Embryonic facial prominence (tissue), 1 donor: ENCODE measurements at regions not wholly inside any gene's neighbourhood (a gene's known extent, or its start where the extent isn't known, plus 50 kb on each side); places are given as distances from the start of the nearest gene placed in this dataset.
"Not testable (repeated sequence)": the region's sequence is repeated elsewhere in the genome, so short reads cannot be mapped to it uniquely, and the experiment has no call there.

ENCODE experiments used
- DNase-seq: peaks from one replicate; pipeline ENCODE4 v3.0.0-alpha.2; 2016; ENCODE audit errors: extremely low spot score

DNA sequence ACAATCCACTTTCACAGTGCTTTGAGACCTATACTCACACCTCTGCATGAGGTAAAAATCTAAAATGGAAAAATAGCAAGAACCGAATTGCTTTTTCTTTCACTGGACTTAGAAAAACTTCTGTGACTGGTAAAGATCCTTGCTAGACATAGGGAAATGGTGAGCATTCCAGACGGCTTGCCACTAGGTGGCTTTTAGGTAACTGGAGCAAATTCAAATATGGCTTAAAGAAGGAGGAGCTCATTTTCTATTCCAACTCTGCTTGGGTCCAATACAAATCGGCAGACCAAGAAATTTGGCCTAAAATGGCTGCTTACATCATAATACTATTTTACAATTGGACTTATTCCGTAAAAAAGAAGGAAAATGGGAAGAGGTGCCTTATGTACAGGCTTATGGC lies 977.9 kb downstream of the ADGRL2 start:
- DNase-seq, result no peak

DNA sequence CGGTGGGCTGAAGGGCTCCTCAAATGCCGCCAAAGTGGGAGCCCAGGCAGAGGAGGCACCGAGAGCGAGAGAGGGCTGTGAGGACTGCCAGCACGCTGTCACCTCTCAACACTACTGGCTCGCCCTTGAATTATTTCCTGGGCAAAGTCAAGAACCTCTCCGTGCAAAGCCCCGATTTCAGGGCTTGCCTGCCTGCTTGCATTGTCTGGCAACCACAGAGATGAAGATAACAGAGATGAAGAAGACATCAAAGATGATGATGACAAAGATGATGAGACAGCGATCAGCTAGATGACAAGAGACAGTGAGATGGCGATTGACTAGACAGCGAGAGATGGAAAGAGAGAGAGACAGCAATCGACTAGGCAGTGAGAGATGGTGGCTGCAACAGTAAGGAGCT lies 976.5 kb downstream of the ADGRL2 start:
- no peak for DNase-seq

DNA sequence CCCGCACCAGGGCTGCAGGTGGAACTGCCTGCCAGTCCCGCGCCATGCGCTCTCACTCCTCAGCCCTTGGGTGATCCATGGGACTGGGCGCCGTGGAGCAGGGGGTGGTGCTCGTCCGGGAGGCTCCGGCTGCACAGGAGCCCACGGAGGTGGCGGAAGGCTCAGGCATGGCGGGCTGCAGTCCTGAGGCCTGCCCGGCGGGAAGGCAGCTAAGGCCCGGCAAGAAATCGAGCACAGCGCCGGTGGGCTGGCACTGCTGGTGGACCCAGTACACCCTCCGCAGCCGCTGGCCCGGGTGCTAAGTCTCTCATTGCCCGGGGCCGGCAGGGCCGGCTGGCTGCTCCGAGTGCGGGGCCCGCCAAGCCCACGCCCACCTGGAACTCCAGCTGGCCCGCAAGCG lies 976.0 kb downstream of the ADGRL2 start:
- not testable (repeated sequence) for DNase-seq

DNA sequence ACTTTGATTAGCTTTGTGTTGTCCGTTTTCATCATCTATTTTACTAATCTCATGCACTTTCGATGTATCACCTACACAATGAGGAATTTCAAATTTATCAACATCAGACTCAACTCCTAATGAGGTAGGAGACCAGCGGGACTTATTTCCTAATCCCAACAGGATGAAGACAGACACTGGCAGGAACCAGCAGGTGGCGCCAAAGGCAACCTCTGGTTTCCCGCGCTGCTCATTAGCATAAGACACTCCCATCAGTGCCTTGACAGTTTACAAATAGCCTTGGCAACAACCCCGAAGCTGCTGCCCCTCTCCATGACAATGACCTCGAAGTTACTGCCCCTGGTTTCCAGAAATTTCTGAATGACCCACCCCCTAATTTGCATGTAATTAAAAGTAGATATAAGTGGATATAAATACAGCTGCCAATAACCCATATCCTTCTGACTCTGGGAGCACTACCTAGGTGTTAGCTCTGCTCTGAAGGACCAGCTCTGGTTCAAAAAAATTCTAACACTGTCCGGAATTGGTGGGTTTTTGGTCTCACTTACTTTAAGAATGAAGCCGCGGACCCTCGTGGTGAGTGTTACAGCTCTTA lies 974.8 kb downstream of the ADGRL2 start:
- DNase-seq, result no peak

DNA sequence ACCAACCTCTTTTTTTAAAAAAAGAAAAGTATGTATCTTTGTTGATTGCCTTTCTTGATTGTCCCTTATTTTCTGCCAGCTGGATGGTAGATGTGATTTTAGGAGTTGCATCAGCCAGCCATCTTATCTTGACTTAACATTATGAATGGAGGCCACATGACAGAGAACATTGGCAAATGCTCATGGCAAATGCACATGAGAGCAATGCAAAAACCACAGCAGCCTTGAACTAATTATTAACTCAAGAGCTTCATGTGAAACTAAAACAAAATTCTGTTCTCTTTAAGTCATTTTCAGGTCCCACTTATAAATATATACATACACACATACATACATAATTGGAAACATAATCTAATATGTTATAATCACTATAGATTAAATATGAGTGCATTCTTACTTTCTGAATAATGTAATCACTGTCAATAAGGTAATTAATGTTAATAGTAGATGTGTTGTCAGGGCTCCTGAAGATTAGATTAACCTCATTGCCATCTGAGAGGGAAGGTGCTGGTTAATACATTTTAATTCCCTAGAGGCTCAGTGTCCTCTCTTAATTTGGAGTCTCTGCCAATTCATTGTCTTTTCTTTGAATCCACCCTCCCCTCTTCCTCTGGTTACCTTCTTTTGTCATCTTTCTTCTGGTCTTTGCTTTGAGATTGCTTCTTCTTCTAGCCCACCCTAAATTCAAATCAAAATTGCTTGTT lies 962.2 kb downstream of the ADGRL2 start:
- DNase-seq, result no peak

DNA sequence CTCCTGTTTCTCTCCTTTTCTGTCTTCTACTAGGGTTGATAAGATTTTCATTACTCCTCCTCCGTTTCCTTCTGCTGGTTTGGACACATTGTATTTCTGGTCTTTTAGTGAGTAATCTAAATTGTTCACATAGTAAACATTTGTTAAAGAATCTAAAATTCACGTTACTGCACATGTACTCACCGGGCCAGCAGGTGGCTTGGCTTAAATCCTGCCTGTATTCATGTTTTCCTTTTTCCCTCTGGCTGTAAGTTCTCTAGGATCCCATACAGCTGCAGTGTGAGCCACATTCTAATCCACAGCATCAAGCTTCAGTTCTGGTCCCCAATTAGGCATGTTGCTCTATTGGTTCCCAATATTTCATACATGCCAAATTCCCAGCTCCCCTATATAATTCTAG lies 958.3 kb downstream of the ADGRL2 start:
- no peak for DNase-seq

DNA sequence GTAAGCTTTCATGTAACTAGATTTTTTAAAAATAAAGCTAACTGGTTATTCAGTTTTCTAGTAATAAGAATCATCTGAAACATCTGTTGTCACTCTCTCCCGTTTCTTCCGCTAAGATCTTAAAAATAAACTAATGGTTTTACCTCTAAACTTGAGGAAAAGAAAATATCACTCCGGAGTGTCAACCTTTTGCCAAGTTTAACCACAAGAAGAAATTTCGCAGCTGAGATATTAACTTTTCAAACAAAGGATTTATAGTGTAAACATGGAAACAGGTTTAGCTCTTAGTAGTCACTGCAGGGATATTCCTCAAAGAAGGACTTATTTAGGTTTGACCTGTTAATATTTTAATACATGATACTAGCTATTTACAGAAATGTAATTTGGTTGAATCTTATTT lies 954.9 kb downstream of the ADGRL2 start:
- no peak for DNase-seq

DNA sequence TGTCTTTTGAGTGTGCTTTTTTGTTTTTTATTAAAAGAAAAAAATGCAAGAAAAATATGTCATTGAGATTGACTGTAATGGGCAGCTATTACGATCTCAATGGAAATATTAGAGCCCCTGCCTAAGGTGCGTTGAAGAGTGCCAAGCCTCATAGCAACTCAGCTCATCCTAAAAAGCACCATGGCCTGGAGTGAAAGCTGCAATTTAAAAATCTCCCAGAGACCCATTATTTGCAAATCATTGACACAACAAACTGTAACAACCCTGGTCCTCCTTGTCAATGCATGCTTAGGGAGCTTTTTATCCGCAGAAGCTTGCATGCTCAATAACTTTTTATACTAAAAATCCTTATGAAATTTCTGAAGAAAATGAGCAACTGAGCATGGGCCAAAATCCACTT lies 954.5 kb downstream of the ADGRL2 start:
- no peak for DNase-seq

DNA sequence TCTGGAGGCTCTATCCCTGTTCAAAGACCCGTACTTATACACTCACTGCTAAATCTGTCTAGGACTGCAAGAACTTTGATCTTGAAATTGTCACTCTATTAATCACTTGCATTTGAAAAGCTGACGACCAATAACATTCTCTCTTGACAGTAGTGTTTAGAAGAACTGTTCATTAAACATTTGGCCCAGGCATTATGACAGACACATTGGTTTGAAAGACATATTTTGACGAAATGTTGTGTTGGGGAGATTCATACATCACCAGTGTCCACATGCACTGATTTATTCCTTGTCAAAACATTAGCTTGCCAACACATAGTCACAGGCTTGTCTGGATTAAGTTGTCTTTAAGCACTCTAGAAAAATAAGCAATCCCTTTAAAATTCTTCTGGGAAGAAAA lies 951.3 kb downstream of the ADGRL2 start:
- DNase-seq, result no peak

DNA sequence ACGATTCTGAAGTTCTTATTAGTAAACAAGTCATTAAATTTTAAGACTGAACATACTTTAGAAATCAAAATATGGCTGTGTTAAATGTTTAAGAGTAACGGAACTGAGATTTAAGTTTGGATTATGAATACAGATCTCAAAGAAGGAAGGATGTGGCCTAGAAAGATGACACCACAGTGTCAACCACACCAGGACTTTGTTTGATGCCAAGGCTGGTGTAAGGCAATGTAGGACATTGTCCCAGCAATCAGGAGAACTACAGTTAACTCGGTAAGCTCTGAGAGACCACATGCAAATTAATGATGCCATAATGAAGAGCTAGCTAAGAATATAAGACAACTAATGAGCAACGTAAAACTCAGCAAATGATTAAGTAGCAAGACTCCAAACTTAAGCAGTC lies 932.9 kb downstream of the ADGRL2 start:
- DNase-seq, result no peak

DNA sequence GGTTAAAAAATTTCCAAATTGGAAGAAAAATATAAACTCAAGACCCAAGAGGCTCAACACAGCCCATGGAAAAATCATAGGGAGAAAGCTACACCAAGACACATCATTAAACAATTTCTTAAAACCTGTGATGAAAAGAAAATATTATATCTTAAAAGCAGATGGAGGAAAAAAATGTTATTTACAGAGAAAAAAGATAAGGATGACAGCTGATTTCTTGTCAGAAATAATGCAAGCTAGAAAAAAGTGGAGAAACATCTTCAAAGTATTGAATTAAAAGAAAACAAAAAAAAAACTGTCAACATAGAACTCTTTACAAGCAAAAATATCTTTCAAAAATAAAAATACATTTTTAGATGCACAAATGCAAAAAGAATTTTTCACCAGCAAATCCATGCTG lies 930.5 kb downstream of the ADGRL2 start:
- DNase-seq, result no peak

DNA sequence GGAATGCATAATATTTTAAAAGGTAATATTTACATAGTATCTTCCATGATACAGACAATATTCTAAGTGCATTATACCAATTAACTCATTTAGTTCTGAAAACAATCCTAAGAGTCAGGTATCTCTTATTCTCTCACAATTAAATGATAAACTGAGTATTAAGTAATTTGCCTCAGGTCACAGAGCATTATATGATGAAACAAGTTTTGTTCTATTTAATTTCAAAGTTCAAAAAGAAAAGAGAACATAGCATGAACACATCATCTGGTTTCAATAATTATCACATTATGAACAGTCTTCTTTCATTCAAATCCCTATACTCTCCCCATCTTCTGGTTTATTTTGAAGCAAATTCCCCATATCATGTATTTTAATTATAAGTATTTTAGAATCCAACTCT lies 927.5 kb downstream of the ADGRL2 start:
- no peak for DNase-seq

DNA sequence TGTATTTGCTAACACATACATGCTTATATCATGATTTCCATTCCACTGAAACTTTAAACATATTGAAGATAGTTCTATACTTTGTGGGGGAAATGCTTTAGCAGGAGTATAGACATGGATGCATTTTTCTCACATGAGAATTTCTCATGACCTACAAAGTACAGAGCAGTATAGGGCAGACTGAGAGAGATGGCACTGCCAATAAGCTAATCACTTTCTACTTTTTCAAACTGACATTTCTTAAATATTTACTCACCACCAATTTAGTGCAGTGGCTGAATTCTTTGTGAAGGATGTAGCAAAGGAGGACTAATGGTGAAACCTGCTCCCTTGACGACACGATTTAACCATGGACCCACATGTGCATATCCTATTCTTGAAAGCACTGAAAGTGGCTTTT lies 923.5 kb downstream of the ADGRL2 start:
- no peak for DNase-seq

DNA sequence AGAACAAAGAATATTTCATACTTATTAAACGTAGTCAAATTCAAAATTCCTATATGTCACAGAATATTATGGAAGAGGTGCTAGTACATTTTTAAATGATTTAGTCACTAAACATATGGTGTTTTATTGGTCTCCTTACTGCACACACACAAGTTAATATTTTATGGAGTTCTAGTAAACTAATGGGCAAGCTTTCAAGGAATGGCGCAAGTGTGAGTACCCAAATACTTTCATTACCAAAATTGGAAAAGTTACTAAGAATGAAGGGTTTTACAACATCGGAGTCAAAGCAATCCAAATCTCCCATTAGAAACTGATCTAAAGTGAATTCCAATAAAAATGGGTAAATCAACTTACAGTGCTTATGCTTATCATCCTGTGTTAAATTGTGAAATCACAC lies 921.9 kb downstream of the ADGRL2 start:
- no peak for DNase-seq

DNA sequence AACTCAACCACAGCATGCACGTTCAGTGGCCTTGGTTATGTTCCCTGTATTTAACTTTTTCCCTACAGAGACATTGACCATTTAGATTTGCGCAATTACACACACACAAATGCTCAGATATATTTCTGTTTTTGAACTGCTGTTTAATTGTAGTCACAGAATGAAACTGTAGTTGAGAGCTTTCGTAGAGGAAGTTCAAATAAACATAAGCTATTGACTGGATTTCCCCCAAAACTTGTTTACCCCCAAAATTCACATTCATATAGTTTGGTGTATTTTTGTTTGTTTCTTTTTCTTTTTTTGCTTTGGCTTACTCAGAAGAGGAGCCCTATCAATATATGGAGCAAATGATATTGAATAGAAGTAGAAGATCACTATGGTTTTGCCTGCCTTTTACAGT lies 921.0 kb downstream of the ADGRL2 start:
- DNase-seq, result no peak

DNA sequence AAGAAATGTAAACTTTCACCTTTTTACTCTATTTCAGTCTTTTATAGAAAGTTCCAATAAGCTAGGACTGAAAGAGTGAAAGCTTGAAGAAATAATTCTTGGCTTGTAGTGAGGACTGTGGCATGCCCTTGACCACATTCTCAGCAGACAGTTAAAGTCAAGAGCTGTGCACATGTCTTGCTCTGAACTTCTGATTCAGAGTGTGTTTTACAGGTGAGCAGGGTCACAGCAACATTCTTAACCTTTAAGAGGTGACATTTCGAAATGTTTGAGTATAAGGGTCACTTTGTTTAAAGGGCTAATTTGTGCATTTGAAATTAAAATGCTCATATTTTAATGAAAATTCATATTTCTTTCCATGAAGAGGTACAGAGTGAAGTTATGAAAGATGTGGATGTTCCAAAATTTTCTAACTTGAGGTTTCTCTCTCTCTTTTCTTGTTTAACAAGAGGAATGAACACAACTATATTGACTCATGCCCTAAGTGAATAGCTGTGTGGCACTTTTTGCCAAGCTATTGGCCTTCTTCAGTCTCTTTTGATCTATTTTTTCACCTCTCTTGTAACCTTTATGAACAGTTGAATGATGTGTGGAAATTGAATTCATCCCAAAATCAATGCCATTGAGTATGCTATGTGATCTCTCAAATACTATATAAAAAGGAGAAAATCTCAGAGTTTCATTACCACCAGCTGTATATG lies 918.1 kb downstream of the ADGRL2 start:
- no peak for DNase-seq

DNA sequence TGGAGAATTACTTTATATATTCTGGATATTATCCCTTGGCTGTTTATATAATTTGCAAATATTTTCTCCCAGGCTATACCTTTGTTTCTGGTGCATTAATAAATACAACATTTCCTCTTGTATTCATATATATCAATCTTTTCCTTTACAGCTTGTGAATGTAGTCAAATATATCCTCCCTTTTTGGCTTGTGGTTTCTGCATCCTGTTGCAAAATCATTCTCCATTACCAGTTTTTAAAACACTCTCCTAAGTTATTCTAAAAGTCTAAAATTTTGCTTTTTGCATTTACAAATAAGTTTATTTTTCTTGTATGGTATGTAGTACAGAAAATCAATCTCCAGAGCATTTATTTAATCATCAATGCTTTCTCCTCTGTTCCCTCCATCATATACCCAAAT lies 909.4 kb downstream of the ADGRL2 start:
- DNase-seq, result no peak

DNA sequence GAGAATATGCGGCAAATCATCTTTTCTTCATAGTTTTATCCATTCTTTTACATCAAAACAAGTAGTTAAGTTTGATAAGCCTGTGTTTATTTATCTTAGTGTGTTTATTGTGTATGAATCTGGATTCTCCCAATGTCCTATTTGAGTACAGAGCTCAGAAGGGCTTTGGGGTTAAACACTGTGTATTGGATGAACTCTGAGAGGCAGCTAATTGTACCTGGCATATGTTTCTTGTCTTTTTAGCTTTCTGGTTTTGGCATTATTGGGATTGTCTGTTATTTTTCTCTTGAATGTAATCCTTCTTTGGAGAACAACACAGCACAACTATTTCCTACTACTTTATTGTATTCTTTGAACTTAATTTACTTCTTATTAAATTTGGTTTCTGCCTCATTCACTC lies 906.9 kb downstream of the ADGRL2 start:
- DNase-seq, result no peak

DNA sequence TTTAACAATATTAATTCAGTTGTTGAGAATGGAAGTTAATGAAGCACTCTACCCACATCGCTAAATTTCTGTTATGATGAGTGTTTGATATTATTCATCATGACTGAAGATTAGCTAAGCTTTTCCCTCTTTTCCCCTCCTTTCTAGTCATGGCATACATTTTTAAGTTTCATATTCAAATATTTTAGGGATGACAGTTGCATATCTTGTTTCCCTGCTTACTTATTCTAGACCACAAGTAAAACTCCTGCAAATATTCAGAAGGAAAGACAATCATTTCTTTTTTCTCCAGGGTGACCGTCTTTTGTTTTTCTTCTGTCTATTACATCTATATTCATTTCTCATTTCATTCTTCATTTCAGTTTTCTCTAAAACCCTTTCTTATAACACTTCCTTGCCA lies 906.0 kb downstream of the ADGRL2 start:
- DNase-seq, result no peak

DNA sequence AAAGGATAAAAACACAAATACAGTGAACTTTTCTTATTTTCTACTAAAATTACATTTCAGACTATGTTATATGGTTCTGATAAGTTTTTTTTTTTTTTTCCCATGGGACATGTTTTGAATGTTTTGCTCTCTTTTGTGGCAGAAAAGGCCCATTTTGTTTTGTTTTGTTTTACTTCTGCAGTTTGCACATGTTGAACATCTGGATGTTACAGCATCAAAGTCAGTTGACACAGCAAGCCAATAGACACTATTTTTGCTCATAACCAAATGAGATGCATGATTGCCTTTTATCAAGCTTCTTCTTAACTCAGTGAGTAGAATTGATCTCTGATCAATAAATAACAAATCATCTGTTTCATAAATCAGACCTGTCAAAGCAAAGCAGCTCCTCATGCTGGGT lies 904.2 kb downstream of the ADGRL2 start:
- no peak for DNase-seq

DNA sequence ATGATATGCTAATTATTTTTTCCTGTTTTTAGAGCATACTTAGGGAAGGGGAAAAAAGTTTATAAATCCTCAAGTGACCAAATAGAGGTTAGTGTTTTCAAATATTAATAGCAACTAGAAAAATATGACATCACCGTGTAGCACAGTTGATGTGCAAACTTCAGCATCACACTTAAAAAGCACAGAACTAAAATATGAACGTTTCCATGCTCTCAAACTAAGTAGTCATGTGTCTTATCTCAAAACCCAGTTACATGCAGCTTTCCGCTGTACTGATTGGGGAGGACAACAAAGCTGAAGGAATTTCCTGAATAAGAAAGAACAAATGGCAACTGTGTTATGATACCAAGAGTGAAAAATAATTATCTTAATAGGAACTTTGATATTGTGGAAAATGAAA lies 903.7 kb downstream of the ADGRL2 start:
- no peak for DNase-seq

DNA sequence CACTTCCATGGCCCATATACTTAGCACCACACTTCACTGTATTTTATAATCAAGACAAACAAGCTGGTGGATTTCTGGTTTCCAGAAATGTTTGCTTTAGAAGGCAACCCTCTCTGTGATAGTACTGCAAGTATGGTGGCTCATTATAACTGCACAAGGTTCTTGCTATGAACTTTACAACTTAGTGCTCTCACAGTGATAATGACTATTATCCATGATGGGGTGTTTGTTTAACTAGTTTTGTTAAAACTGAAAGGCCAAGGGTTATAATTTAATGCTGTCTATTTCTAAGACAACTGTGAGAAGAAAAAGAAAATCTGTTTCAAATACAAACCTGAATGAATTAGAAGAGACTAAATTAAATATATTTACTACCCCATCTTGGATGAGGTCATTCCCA lies 903.2 kb downstream of the ADGRL2 start:
- no peak for DNase-seq

DNA sequence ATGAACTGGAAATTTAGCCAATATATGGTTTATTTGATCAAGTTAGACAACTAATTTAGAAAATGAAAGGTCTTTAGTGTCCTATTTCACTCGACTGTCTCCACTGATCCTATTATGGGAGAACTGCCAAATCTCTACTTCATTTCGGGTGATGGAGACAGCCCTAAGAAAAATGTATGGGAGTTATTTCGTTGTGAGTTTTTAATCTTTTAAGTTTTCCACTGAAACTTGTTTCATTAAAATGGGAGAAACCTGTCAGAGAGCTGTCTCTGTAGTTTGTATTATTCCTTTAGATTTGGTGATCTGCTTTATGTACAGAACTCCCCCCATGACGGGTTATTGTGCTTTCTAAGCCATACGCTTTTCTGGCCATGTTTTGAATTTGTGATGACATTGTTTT lies 899.7 kb downstream of the ADGRL2 start:
- DNase-seq, result no peak
